ENCODE measurements at regions not wholly inside any gene's neighbourhood (a gene's known extent, or its start where the extent isn't known, plus 50 kb on each side); places are given as distances from the start of the nearest gene placed in this dataset.
A peak's percentile ranks its signal among the peaks of the same experiment; 100 is the strongest.

DNA sequence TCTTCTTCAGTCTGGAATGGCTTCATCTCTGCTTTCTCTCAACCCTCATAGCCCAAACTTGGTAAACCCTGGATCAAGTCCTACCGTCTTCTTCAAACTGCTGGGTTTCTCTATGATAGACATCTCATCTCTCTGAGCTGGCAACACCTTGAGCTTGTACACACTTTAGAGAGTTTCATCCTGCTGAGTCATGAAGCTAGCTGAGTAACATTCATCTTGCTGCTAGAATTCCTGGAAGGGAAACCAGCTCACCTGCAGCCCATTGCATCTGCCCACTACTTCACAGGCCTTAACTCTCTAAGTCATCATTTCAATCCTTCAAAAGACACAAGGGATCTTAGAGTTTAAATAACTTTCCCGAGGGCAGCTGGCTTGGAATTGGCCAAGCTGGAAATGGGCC lies 175.5 kb upstream of the RORA start:
- H2BK15ac ChIP-seq (ENCODE audit: low read depth, low read length), result no peak overlapping the region
- H4K91ac ChIP-seq (ENCODE audit: insufficient read length, low read depth, low read length), result no peak overlapping the region
- Mint-ChIP-seq H3K27ac (peak overlapping the region in 1 of 3 experiments; percentile 46; a peak in 1 of 7 replicates), H3K4me3 (no peak overlapping the region), H3K27me3 (ENCODE audit: low read depth) (peaks cover 2% of the 10 kb centered on the region; the same call in 1 of the 2 replicates), H3K4me1 (no peaks in the 10 kb centered on the region), H3K9me3 (no peaks in the 10 kb centered on the region), H3K36me3 (ENCODE audit: insufficient read depth in 1 of 3, low read depth in 3 of 3) (no peaks in the 10 kb centered on the region)
- no peak overlapping the region for H3K18ac ChIP-seq (ENCODE audit: insufficient read length, low read depth, low read length)
- no peak overlapping the region for H3K23ac ChIP-seq (ENCODE audit: insufficient read length, low read depth, low read length)
- no peaks in the 10 kb centered on the region for H3K79me2 ChIP-seq (ENCODE audit: insufficient read depth, low read length)
- H3K79me1 ChIP-seq (ENCODE audit: insufficient read depth, low read depth, low read length, poor library complexity, severe bottlenecking), result no peaks in the 10 kb centered on the region
- H3K4ac ChIP-seq (ENCODE audit: low read depth, low read length), result no peak overlapping the region
- TF ChIP-seq, protein P1, sequence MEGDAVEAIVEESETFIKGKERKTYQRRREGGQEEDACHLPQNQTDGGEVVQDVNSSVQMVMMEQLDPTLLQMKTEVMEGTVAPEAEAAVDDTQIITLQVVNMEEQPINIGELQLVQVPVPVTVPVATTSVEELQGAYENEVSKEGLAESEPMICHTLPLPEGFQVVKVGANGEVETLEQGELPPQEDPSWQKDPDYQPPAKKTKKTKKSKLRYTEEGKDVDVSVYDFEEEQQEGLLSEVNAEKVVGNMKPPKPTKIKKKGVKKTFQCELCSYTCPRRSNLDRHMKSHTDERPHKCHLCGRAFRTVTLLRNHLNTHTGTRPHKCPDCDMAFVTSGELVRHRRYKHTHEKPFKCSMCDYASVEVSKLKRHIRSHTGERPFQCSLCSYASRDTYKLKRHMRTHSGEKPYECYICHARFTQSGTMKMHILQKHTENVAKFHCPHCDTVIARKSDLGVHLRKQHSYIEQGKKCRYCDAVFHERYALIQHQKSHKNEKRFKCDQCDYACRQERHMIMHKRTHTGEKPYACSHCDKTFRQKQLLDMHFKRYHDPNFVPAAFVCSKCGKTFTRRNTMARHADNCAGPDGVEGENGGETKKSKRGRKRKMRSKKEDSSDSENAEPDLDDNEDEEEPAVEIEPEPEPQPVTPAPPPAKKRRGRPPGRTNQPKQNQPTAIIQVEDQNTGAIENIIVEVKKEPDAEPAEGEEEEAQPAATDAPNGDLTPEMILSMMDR (conservative IDR thresholded peaks at IDR 0.05), result no peak
- no CpG with 5 or more reads among the region's 2 CpGs for WGBS (ENCODE audit: extremely low coverage, insufficient read length, low lambda C conversion rate)
- no peak overlapping the region for H3K4me2 ChIP-seq (ENCODE audit: insufficient read depth, insufficient read length, low read length)
- no peak overlapping the region for H3K27ac ChIP-seq (ENCODE audit: insufficient read length, low read depth, low read length)
- H2BK120ac ChIP-seq (ENCODE audit: low read depth, low read length, poor library complexity, severe bottlenecking), result no peak overlapping the region
- H2AK5ac ChIP-seq (ENCODE audit: insufficient read length, low read length), result no peak overlapping the region
- H3K23me2 ChIP-seq (ENCODE audit: insufficient read length, low read depth, low read length, poor library complexity, severe bottlenecking), result no peaks in the 10 kb centered on the region
- no peak overlapping the region for H4K8ac ChIP-seq (replicated peaks; ENCODE audit: insufficient read length, low read depth, low read length)
- no peaks in the 10 kb centered on the region for H3K27me3 ChIP-seq (ENCODE audit: insufficient read depth, low read length)
- no peaks in the 10 kb centered on the region for H3K9me3 ChIP-seq (ENCODE audit: control insufficient read depth, low read depth, low read length)
- no peak overlapping the region for H3K56ac ChIP-seq (ENCODE audit: insufficient read length, low read depth, low read length)
- H4K20me1 ChIP-seq (ENCODE audit: control insufficient read depth, insufficient read depth, insufficient read length), result no peaks in the 10 kb centered on the region
- H2BK12ac ChIP-seq (ENCODE audit: insufficient read length, low read depth, low read length), result no peak overlapping the region
- no peak for DNase-seq
- H3K4me1 ChIP-seq (ENCODE audit: insufficient read depth, low read length), result no peaks in the 10 kb centered on the region
- H3T11ph ChIP-seq (ENCODE audit: low read length), result no peak overlapping the region
- no peak overlapping the region for H4K5ac ChIP-seq (ENCODE audit: insufficient read length, low read depth, low read length)
- H2BK5ac ChIP-seq (ENCODE audit: insufficient read length, low read length), result no peak overlapping the region
- H2BK20ac ChIP-seq (ENCODE audit: low read depth, low read length, poor library complexity, severe bottlenecking), result no peak overlapping the region
- no peak overlapping the region for H3K14ac ChIP-seq (ENCODE audit: insufficient read depth, low read length)
- no peak overlapping the region for H3K9ac ChIP-seq (ENCODE audit: extremely low read depth, insufficient read length, low read length)
- H2AFZ ChIP-seq (ENCODE audit: low read length), result no peak overlapping the region
